CD4-positive, alpha-beta T cell treated with Interleukin-15 for 1 hour (primary cell): ENCODE measurements at regions not wholly inside any gene's neighbourhood (a gene's known extent, or its start where the extent isn't known, plus 50 kb on each side); places are given as distances from the start of the nearest gene placed in this dataset.
"Not testable (repeated sequence)": the region's sequence is repeated elsewhere in the genome, so short reads cannot be mapped to it uniquely, and the experiment has no call there.

Source experiments
- DNase-seq: peaks from one replicate; pipeline ENCODE4 v3.0.0-alpha.2; 2020

GRCh38 chrX:56343219-56343618 lies 111.1 kb downstream of the KLF8 start:
- DNase-seq, result no peak

GRCh38 chrX:56343664-56344063 lies 111.5 kb downstream of the KLF8 start:
- no peak for DNase-seq

- DNase-seq, result not testable (repeated sequence)
Observed at GRCh38 chrX:56358145-56358544, 126.0 kb downstream of the KLF8 start.

- DNase-seq, result not testable (repeated sequence)
Observed at GRCh38 chrX:56365171-56365570, 133.0 kb downstream of the KLF8 start.

DNA sequence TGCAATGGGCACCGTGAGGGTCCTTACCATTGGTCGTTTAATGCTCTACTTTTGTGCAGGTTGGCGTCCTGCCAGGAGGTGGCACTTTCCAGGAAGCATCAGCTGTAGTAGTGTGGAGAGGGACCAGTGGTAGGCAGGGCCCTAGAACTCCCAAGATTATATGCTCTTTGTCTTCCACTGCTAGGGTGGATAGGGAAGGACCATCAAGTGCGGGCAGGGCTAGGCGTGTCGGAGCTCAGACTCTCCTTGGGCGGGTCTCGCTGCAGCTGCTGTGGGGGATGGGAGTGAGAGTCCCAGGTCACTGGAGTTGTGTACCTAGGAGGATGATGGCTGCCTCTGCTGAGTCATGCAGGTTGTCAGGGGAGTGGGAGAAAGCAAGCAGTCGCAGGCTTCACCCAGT lies 134.7 kb downstream of the KLF8 start:
- DNase-seq, result no peak

DNA sequence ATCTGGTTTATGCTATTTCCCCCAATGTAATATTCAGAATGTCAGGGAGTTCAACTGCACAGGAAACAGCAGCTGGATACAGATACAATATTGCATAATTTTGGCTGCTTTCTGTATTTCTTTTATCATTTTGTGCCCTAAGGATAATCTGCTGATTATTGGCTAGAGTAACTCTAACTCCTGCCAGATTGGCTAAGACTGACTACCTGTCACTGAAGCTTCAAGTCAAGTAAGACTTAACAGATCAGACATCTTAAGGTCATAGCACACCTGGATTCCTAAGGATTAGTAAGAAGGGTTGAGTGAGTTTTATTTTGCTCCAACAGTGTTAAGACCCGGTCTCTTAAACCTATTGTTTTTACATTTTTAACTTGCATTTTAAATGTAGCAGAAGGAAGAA lies 136.8 kb downstream of the KLF8 start:
- no peak for DNase-seq

GRCh38 chrX:56379984-56380780 lies 148.0 kb downstream of the KLF8 start:
- not testable (repeated sequence) for DNase-seq

- DNase-seq, result no peak
Observed at GRCh38 chrX:56382278-56382677, 150.1 kb downstream of the KLF8 start.

DNA sequence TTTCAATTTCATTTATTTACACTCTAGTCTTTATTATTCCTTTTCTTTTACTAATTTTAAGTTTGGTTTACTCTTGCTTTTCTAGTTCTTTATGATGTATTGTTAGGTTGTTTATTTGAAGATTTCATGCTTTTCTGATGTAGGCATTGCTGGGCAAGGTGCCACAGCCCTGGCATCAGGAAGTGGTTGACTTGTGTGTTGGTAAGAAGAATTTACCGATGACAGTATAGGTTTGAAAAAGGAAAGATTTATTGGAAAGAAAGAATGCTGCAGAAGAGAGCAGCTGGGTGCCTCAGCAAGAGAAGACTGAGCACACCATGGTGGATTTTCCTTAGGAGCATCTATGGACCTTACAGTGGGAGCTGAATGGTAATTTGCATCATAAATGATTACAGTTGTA lies 153.2 kb downstream of the KLF8 start:
- peak; percentile 23 for DNase-seq

- DNase-seq, result no peak
Observed at GRCh38 chrX:56385960-56386359, 153.8 kb downstream of the KLF8 start.

GRCh38 chrX:56397636-56398035 lies 165.5 kb downstream of the KLF8 start:
- no peak for DNase-seq

- DNase-seq, result no peak
Observed at GRCh38 chrX:56402207-56402606, 161.2 kb upstream of the UBQLN2 start.

DNA sequence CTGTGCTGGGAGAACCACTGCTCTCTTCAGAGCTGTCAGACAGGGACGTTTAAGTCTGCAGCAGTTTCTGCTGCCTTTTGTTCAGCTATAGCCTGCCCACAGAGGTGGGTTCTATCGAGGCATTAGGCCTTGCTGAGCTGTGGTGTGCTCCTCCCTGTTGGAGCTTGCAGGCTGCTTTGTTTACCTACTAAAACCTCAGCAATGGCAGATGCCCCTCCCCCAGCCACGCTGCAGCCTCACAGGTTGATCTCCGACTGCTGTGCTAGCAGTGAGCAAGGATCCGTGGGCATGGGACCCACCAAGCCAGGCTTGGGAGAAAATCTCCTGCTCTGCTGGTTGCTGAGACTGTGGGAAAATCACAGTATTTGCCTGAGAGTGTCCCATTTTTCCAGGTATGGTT lies 133.8 kb upstream of the UBQLN2 start:
- no peak for DNase-seq

GRCh38 chrX:56451981-56452380 lies 111.4 kb upstream of the UBQLN2 start:
- DNase-seq, result not testable (repeated sequence)

- no peak for DNase-seq
Observed at GRCh38 chrX:56462389-56462788, 101.0 kb upstream of the UBQLN2 start.

GRCh38 chrX:56468441-56468840 lies 95.0 kb upstream of the UBQLN2 start:
- DNase-seq, result no peak

DNA sequence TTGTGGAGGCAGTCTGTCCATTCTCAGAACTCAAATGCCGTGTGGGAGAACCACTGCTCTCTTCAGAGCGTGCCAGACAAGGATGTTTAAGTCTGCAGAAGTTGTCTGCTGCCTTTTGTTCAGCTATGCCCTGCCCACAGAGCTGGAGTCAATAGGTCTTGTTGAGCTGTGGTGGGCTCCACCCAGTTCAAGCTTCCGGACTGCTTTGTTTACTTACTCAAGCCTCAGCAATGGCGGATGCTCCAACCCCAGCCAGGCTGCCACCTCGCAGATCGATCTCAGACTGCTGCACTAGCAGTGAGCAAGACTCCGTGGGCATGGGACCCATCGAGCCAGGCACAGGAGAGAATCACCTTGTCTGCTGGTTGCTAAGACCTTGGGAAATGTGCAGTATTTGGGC lies 68.5 kb upstream of the UBQLN2 start:
- DNase-seq, result not testable (repeated sequence)

GRCh38 chrX:56498756-56499155 lies 64.7 kb upstream of the UBQLN2 start:
- no peak for DNase-seq

DNA sequence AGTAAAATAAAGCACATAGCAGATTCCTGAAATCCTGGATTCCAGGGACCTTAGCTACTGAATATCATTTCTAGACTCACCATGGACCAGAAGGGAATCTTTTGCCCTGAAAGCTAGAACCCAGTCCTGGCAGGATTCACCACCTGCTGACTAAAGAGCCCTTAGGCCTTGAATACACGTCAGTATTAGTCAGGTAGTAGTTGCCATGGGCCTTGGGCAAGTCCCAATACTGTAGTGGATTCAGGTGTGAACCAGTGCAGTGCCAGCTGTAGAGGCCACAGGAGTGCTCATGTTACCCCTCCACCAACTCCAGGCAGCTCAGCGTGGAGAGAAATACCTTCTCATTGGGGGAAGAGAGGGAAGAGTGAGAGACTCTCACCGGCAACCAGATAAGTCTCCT lies 64.1 kb upstream of the UBQLN2 start:
- no peak for DNase-seq

DNA sequence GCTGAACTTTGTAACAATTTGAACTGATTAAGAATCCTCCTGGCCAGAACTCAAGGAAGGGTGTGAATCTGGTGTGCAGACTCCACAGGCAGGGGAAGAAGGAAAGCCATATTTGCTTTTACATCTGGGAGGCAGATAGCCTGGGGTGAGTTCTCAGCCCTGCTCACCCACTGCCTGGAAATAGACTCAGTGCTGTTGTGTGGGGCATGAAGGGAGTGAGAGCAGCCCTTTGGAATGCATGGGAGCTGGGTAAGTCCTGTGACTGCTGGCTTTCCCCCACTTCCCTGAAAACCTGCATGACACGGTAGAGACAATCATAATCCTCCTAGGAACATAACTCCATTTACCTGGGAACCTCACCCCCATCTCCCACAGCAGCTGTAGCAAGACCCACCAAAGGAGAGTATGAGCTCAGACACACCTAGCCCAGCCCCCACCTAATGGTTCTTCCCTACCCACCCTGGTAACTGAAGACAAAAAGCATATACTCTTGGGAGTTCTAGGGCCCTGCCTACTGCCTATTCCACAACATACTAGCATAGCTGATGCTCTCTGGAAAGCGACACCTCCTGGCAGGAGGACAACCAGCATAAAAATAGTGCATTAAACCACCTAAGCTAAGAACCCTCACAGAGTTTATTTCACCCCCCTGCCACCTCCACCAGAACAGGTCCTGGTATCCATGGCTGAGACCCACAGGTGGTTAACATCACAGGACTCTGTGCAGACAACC lies 59.3 kb upstream of the UBQLN2 start:
- DNase-seq, result no peak

- DNase-seq, result no peak
Observed at GRCh38 chrX:56505866-56506265, 57.6 kb upstream of the UBQLN2 start.
